Epithelial cell of esophagus (primary cell): ENCODE measurements at regions not wholly inside any gene's neighbourhood (a gene's known extent, or its start where the extent isn't known, plus 50 kb on each side); places are given as distances from the start of the nearest gene placed in this dataset.
A peak's percentile ranks its signal among the peaks of the same experiment; 100 is the strongest.
"Not testable (repeated sequence)": the region's sequence is repeated elsewhere in the genome, so short reads cannot be mapped to it uniquely, and the experiment has no call there.

Experiments
- DNase-seq: peaks from one replicate; pipeline ENCODE4 v3.0.0; 2010; ENCODE audit warnings: low read depth
- H3K4me3 ChIP-seq: 2 replicates; pipeline ENCODE4 v1.5.1; 2011; ENCODE audit warnings: mild to moderate bottlenecking, low read length, control low read depth
- CTCF ChIP-seq: IDR thresholded peaks from 2 replicates; pipeline ENCODE4 v1.5.1; 2011; ENCODE audit warnings: low read depth, mild to moderate bottlenecking, low read length, control low read depth, inconsistent platforms; ENCODE audit not compliant: insufficient read depth; ENCODE audit errors: missing control alignments

GRCh38 chr13:79851318-79851717 is 370.4 kb downstream of the NDFIP2 start:
- no peak for DNase-seq
- no peak overlapping the region for H3K4me3 ChIP-seq
- no peak for TF ChIP-seq CTCF

GRCh38 chr13:79847882-79848592 is 367.1 kb downstream of the NDFIP2 start:
- no peak for TF ChIP-seq CTCF
- no peak for DNase-seq
- H3K4me3 ChIP-seq, result no peak overlapping the region

- DNase-seq, result no peak
- H3K4me3 ChIP-seq, result no peak overlapping the region
- no peak for TF ChIP-seq CTCF
Measured at GRCh38 chr13:79846386-79846785, 365.4 kb downstream of the NDFIP2 start.

GRCh38 chr13:79837741-79838450 is 356.9 kb downstream of the NDFIP2 start:
- peak; percentile 20 for DNase-seq
- TF ChIP-seq CTCF, result no peak
- H3K4me3 ChIP-seq, result no peak overlapping the region

- not testable (repeated sequence) for H3K4me3 ChIP-seq, DNase-seq
Measured at GRCh38 chr13:79836121-79836520, 355.2 kb downstream of the NDFIP2 start.

- no peak overlapping the region for H3K4me3 ChIP-seq
- no peak for TF ChIP-seq CTCF
- no peak for DNase-seq
Measured at GRCh38 chr13:79834876-79835275, 353.9 kb downstream of the NDFIP2 start.

GRCh38 chr13:79833991-79834390 is 353.0 kb downstream of the NDFIP2 start:
- TF ChIP-seq CTCF, result no peak
- H3K4me3 ChIP-seq, result no peak overlapping the region
- DNase-seq, result no peak
